ENCODE measurements at regions not wholly inside any gene's neighbourhood (a gene's known extent, or its start where the extent isn't known, plus 50 kb on each side); places are given as distances from the start of the nearest gene placed in this dataset.

- Histone ChIP-seq H3K79me2 (ENCODE audit: low read length) (no peaks in the 10 kb centered on the region), H3K27ac (ENCODE audit: low read length) (no peak overlapping the region), H4K20me1 (ENCODE audit: insufficient read depth, low read length) (no peaks in the 10 kb centered on the region), H3K36me3 (replicated peaks; ENCODE audit: low read depth, low read length) (no peaks in the 10 kb centered on the region), H3K4me3 (ENCODE audit: low read length) (peak overlapping the region; percentile 62), H2AFZ (ENCODE audit: low read depth, low read length) (peak overlapping the region; percentile 67; the same call in 1 of the 2 replicates), H3K27me3 (ENCODE audit: low read depth, low read length) (peaks cover 4% of the 10 kb centered on the region; the same call in 1 of the 2 replicates), H3K9ac (ENCODE audit: low read length) (no peak overlapping the region), H3K4me2 (ENCODE audit: low read length) (peak overlapping the region; percentile 82), H3K9me3 (ENCODE audit: insufficient read depth, low read length) (no peaks in the 10 kb centered on the region), H3K4me1 (ENCODE audit: low read length) (peaks cover 30% of the 10 kb centered on the region)
- TF ChIP-seq, protein P1, sequence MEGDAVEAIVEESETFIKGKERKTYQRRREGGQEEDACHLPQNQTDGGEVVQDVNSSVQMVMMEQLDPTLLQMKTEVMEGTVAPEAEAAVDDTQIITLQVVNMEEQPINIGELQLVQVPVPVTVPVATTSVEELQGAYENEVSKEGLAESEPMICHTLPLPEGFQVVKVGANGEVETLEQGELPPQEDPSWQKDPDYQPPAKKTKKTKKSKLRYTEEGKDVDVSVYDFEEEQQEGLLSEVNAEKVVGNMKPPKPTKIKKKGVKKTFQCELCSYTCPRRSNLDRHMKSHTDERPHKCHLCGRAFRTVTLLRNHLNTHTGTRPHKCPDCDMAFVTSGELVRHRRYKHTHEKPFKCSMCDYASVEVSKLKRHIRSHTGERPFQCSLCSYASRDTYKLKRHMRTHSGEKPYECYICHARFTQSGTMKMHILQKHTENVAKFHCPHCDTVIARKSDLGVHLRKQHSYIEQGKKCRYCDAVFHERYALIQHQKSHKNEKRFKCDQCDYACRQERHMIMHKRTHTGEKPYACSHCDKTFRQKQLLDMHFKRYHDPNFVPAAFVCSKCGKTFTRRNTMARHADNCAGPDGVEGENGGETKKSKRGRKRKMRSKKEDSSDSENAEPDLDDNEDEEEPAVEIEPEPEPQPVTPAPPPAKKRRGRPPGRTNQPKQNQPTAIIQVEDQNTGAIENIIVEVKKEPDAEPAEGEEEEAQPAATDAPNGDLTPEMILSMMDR (IDR thresholded peaks at IDR 0.05; ENCODE audit: low read depth, low read length): peak; percentile 86
- TF ChIP-seq EZH2phosphoT487 (IDR thresholded peaks at IDR 0.05; ENCODE audit: low read depth): no peak
Measured at GRCh38 chr6:163956571-163957407, 542.3 kb downstream of the QKI start.

DNA sequence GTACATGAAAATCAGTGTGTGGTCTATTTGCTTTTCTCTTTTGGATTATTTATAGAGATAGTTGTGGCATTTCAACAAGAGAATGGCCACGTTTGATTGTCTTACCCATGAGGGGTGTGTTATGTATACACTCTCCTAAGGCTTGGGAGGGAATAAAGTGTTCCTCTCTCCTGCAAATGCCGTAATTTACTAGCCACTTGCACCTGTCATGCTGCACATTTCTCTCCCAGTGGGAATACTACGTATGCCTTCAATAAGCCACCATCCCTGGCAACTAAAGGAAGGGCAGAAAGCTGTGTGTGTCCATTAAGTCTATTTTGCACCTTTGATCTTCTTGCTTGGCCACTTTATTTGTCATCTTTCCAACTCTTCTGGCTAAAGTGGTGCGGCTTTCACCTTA lies 541.2 kb downstream of the QKI start:
- Histone ChIP-seq H3K9ac (ENCODE audit: low read length) (no peak overlapping the region), H3K79me2 (ENCODE audit: low read length) (no peaks in the 10 kb centered on the region), H3K4me3 (ENCODE audit: low read length) (no peak overlapping the region), H3K36me3 (replicated peaks; ENCODE audit: low read depth, low read length) (no peaks in the 10 kb centered on the region), H3K27me3 (ENCODE audit: low read depth, low read length) (peaks cover 4% of the 10 kb centered on the region; the same call in 1 of the 2 replicates), H2AFZ (ENCODE audit: low read depth, low read length) (no peak overlapping the region), H3K4me1 (ENCODE audit: low read length) (peaks cover 30% of the 10 kb centered on the region), H3K9me3 (ENCODE audit: insufficient read depth, low read length) (no peaks in the 10 kb centered on the region), H3K27ac (ENCODE audit: low read length) (no peak overlapping the region), H4K20me1 (ENCODE audit: insufficient read depth, low read length) (no peaks in the 10 kb centered on the region), H3K4me2 (ENCODE audit: low read length) (no peak overlapping the region)
- no peak for TF ChIP-seq EZH2phosphoT487 (IDR thresholded peaks at IDR 0.05; ENCODE audit: low read depth)
- TF ChIP-seq, protein P1 (IDR thresholded peaks at IDR 0.05; ENCODE audit: low read depth, low read length): no peak

GRCh38 chr6:163955096-163955495 lies 540.6 kb downstream of the QKI start:
- Histone ChIP-seq H3K27me3 (ENCODE audit: low read depth, low read length) (peaks cover 4% of the 10 kb centered on the region; the same call in 1 of the 2 replicates), H3K9me3 (ENCODE audit: insufficient read depth, low read length) (no peaks in the 10 kb centered on the region), H3K79me2 (ENCODE audit: low read length) (no peaks in the 10 kb centered on the region), H2AFZ (ENCODE audit: low read depth, low read length) (no peak overlapping the region), H3K4me3 (ENCODE audit: low read length) (no peak overlapping the region), H3K36me3 (replicated peaks; ENCODE audit: low read depth, low read length) (no peaks in the 10 kb centered on the region), H3K4me1 (ENCODE audit: low read length) (peaks cover 34% of the 10 kb centered on the region), H3K27ac (ENCODE audit: low read length) (no peak overlapping the region), H3K9ac (ENCODE audit: low read length) (no peak overlapping the region), H4K20me1 (ENCODE audit: insufficient read depth, low read length) (no peaks in the 10 kb centered on the region), H3K4me2 (ENCODE audit: low read length) (no peak overlapping the region)
- TF ChIP-seq, protein P1 (IDR thresholded peaks at IDR 0.05; ENCODE audit: low read depth, low read length): no peak
- TF ChIP-seq EZH2phosphoT487 (IDR thresholded peaks at IDR 0.05; ENCODE audit: low read depth): no peak

- no peak overlapping the region for H3K4me3 ChIP-seq (ENCODE audit: low read length)
- no peak overlapping the region for H3K9ac ChIP-seq (ENCODE audit: low read length)
- no peak overlapping the region for H3K4me2 ChIP-seq (ENCODE audit: low read length)
- TF ChIP-seq, protein P1 (IDR thresholded peaks at IDR 0.05; ENCODE audit: low read depth, low read length): no peak
- no peak for TF ChIP-seq EZH2phosphoT487 (IDR thresholded peaks at IDR 0.05; ENCODE audit: low read depth)
- no peaks in the 10 kb centered on the region for H3K36me3 ChIP-seq (replicated peaks; ENCODE audit: low read depth, low read length)
- H3K27ac ChIP-seq (ENCODE audit: low read length): no peak overlapping the region
- no peaks in the 10 kb centered on the region for H3K9me3 ChIP-seq (ENCODE audit: insufficient read depth, low read length)
- H2AFZ ChIP-seq (ENCODE audit: low read depth, low read length): no peak overlapping the region
- H4K20me1 ChIP-seq (ENCODE audit: insufficient read depth, low read length): no peaks in the 10 kb centered on the region
- H3K79me2 ChIP-seq (ENCODE audit: low read length): no peaks in the 10 kb centered on the region
- peaks cover 4% of the 10 kb centered on the region; the same call in 1 of the 2 replicates for H3K27me3 ChIP-seq (ENCODE audit: low read depth, low read length)
- peaks cover 33% of the 10 kb centered on the region for H3K4me1 ChIP-seq (ENCODE audit: low read length)
Measured at GRCh38 chr6:163954088-163954775, 539.7 kb downstream of the QKI start.
